Skeletal muscle satellite cell (primary cell): ENCODE measurements at regions not wholly inside any gene's neighbourhood (a gene's known extent, or its start where the extent isn't known, plus 50 kb on each side); places are given as distances from the start of the nearest gene placed in this dataset.
A peak's percentile ranks its signal among the peaks of the same experiment; 100 is the strongest.

Source experiments
- H3K27me3 ChIP-seq: 2 replicates; pipeline ENCODE4 v1.7.0; 2013; ENCODE audit warnings: low read length; ENCODE audit not compliant: control insufficient read depth, insufficient read depth
- H3K36me3 ChIP-seq: 2 replicates; pipeline ENCODE4 v1.7.0; 2013; ENCODE audit warnings: mild to moderate bottlenecking, control low read depth, low read length; ENCODE audit not compliant: insufficient read depth
- H3K4me1 ChIP-seq: 2 replicates; pipeline ENCODE4 v1.7.0; 2013; ENCODE audit warnings: low read length; ENCODE audit not compliant: control insufficient read depth, insufficient read depth
- H3K4me2 ChIP-seq: 2 replicates; pipeline ENCODE4 v1.7.0; 2013; ENCODE audit warnings: mild to moderate bottlenecking, low read length
- H3K4me3 ChIP-seq: 2 replicates; pipeline ENCODE4 v1.7.0; 2013; ENCODE audit warnings: low read length
- H3K9ac ChIP-seq: 2 replicates; pipeline ENCODE4 v1.7.0; 2013; ENCODE audit warnings: mild to moderate bottlenecking, low read depth, low read length, moderate library complexity
- H3K9me3 ChIP-seq: replicated peaks from 2 replicates; pipeline ENCODE4 v1.7.0; 2013; ENCODE audit warnings: mild to moderate bottlenecking, control low read depth, low read length

DNA sequence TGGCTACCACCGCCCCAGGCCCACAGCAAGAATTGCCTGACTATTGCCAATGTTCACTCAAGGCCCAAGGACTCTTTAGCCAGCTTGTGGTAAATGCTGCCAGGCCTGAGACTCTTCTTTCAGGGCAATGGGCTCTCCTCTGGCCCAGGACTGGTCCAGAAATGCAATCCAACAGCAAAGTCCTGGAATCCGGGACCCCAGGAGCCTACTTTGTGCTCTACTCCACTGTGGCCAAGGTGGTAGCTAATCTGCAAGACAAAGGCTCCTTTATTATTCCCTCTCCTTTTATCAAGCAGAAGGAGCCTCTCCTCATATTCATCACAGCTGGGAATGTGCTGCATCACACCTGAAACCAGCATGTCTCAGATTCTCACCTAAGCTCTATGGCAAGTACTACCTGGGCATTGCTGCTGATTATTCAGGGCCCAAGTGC is 107.6 kb upstream of the PRSS58 start:
- no peak overlapping the region for H3K9ac ChIP-seq
- peaks cover 4% of the 10 kb centered on the region for H3K27me3 ChIP-seq
- H3K36me3 ChIP-seq = no peaks in the 10 kb centered on the region
- no peak overlapping the region for H3K4me2 ChIP-seq
- H3K4me3 ChIP-seq = no peak overlapping the region
- H3K9me3 ChIP-seq = no peaks in the 10 kb centered on the region
- no peaks in the 10 kb centered on the region for H3K4me1 ChIP-seq

- Histone ChIP-seq H3K4me2 (no peak overlapping the region), H3K27me3 (peaks cover 4% of the 10 kb centered on the region), H3K4me3 (no peak overlapping the region), H3K9ac (no peak overlapping the region), H3K9me3 (no peaks in the 10 kb centered on the region), H3K36me3 (no peaks in the 10 kb centered on the region), H3K4me1 (peaks cover 6% of the 10 kb centered on the region)
These were observed 106.7 kb upstream of the PRSS58 start for GRCh38 chr7:142364551-142364950.

GRCh38 chr7:142362349-142362748 is 104.5 kb upstream of the PRSS58 start:
- H3K4me1 ChIP-seq = peaks cover 6% of the 10 kb centered on the region
- peaks cover 2% of the 10 kb centered on the region for H3K27me3 ChIP-seq
- H3K36me3 ChIP-seq = no peaks in the 10 kb centered on the region
- H3K4me2 ChIP-seq = no peak overlapping the region
- H3K9ac ChIP-seq = no peak overlapping the region
- H3K9me3 ChIP-seq = no peaks in the 10 kb centered on the region
- H3K4me3 ChIP-seq = no peak overlapping the region

DNA sequence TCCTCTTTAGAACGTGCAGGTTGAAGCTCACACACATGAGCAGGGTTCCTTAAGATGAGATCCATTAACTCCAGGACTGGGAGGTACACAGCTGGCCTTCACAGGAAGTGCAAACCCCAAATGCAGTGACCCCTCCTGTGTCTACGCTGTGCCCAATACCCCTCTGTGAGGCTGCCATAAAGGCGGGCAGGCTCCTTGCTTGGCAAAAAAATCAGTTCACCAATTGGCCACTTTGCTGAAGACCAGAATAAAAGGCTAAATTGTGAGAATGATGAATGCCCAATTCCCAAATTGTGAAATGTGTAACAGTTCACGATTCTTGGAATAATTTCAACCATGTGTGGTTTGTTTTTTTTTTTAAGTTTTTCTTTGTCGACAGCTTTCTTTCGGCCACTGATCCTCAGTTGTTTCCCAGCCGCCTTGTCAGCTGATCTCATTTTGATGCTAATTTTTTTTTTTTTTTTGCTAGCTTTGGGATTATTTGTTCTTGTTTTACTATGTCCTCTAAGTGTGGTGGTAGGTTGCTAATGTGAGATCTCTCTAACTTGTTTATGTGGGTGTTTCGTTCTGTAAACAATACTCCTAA is 101.9 kb upstream of the PRSS58 start:
- H3K9me3 ChIP-seq = no peaks in the 10 kb centered on the region
- H3K4me3 ChIP-seq = no peak overlapping the region
- peaks cover 2% of the 10 kb centered on the region for H3K27me3 ChIP-seq
- no peak overlapping the region for H3K9ac ChIP-seq
- H3K4me2 ChIP-seq = no peak overlapping the region
- peaks cover 16% of the 10 kb centered on the region for H3K4me1 ChIP-seq
- no peaks in the 10 kb centered on the region for H3K36me3 ChIP-seq

DNA sequence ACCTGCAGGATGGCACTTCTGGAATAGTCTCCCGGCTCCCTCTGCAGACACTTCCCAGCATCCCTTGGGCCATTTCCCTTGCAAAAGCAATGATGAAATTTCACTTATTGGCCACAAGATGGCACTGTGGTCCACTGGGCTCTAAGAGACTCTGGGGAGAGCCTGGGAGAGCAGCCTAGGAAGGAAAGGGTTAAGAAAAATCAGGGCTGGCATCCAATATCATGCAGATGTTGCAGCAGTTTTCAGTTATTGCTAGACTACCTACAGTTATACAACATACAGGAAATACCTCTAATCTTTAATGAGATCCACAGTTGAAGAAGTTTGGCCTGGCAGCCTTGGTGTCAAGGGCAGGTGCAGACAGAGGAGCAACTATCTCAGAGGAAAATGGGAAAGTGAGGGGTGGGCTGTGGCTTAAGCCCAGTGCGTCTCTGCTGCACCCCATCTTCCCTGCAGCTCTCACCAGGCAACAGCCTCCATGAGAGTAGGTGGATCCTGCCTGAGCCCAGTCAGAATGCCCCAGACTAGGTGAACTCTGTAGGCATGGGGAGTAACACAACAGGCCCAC is 100.2 kb upstream of the PRSS58 start:
- Histone ChIP-seq H3K4me3 (no peak overlapping the region), H3K4me2 (peak overlapping the region; percentile 69), H3K4me1 (peaks cover 17% of the 10 kb centered on the region), H3K27me3 (peaks cover 12% of the 10 kb centered on the region), H3K9ac (no peak overlapping the region), H3K9me3 (no peaks in the 10 kb centered on the region), H3K36me3 (no peaks in the 10 kb centered on the region)

DNA sequence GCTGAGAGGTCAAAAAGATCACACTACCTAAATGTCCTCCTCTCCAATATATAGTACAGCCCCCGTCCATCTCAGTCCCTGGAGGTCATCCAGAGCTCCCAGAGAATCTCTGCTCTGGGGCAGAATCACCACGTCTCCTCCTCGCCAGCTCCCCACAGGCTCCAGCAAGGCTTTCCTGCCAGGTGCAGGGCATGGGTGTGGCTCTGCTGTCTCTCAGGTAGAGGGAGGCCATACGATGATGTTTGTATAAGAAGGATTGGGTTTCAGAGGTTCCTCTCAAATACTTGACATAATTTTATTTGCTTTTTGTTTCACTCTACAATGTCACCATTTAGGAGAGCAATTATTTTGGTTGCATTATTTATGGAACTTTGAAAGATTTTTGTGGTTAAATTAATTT is 98.3 kb upstream of the PRSS58 start:
- H3K9me3 ChIP-seq = no peaks in the 10 kb centered on the region
- no peaks in the 10 kb centered on the region for H3K36me3 ChIP-seq
- peaks cover 25% of the 10 kb centered on the region for H3K27me3 ChIP-seq
- no peak overlapping the region for H3K9ac ChIP-seq
- H3K4me2 ChIP-seq = no peak overlapping the region
- H3K4me1 ChIP-seq = peaks cover 17% of the 10 kb centered on the region
- H3K4me3 ChIP-seq = no peak overlapping the region

DNA sequence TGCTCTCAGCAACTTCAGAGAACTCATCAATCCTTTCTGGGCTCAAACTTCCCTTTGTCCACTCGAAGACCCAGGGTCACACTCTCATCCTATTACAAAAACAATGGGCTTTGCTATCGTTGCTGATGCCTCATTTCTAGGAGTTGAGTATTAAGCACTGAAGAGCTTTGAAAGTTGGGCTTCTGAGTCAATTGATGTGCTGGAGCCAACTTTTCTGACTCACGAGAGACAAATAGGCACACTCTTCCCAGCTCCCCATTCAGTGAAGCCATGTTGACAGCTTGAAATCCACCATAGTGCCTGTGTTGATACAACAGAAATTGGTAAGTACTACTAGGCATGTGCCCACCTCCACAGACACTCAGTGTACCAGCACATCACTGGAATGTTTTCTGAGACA is 97.5 kb upstream of the PRSS58 start:
- peak overlapping the region; percentile 56 for H3K4me2 ChIP-seq
- H3K4me1 ChIP-seq = peaks cover 17% of the 10 kb centered on the region
- peaks cover 34% of the 10 kb centered on the region for H3K27me3 ChIP-seq
- no peak overlapping the region for H3K9ac ChIP-seq
- H3K4me3 ChIP-seq = no peak overlapping the region
- H3K36me3 ChIP-seq = no peaks in the 10 kb centered on the region
- H3K9me3 ChIP-seq = no peaks in the 10 kb centered on the region

- Histone ChIP-seq H3K4me1 (peaks cover 12% of the 10 kb centered on the region), H3K4me3 (no peak overlapping the region), H3K4me2 (no peak overlapping the region), H3K36me3 (no peaks in the 10 kb centered on the region), H3K27me3 (peaks cover 44% of the 10 kb centered on the region), H3K9me3 (no peaks in the 10 kb centered on the region), H3K9ac (no peak overlapping the region)
These were observed 95.5 kb upstream of the PRSS58 start for GRCh38 chr7:142353147-142354060.

DNA sequence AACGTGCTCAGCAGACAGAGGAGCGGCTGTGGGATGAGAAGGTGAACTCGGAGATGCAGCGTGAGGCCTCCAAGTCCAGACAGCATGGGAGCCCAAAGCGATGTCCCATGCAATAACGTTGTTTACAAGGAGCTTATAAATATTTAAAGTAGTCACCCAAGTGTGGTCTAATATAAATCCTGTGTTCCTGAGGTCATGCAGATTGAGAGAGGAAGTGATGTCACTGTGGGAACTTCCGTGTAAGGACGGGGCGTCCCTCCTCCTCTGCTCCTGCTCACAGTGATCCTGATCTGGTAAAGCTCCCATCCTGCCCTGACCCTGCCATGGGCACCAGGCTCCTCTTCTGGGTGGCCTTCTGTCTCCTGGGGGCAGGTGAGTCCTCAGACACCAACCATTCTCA is 94.7 kb upstream of the PRSS58 start:
- H3K9ac ChIP-seq = no peak overlapping the region
- H3K4me3 ChIP-seq = no peak overlapping the region
- no peak overlapping the region for H3K4me2 ChIP-seq
- H3K27me3 ChIP-seq = peaks cover 46% of the 10 kb centered on the region
- H3K9me3 ChIP-seq = no peaks in the 10 kb centered on the region
- no peaks in the 10 kb centered on the region for H3K36me3 ChIP-seq
- H3K4me1 ChIP-seq = peaks cover 12% of the 10 kb centered on the region

GRCh38 chr7:142351145-142351544 is 93.3 kb upstream of the PRSS58 start:
- no peaks in the 10 kb centered on the region for H3K9me3 ChIP-seq
- H3K36me3 ChIP-seq = no peaks in the 10 kb centered on the region
- no peak overlapping the region for H3K4me2 ChIP-seq
- H3K9ac ChIP-seq = no peak overlapping the region
- no peak overlapping the region for H3K4me3 ChIP-seq
- H3K4me1 ChIP-seq = peaks cover 12% of the 10 kb centered on the region
- peaks cover 51% of the 10 kb centered on the region for H3K27me3 ChIP-seq

DNA sequence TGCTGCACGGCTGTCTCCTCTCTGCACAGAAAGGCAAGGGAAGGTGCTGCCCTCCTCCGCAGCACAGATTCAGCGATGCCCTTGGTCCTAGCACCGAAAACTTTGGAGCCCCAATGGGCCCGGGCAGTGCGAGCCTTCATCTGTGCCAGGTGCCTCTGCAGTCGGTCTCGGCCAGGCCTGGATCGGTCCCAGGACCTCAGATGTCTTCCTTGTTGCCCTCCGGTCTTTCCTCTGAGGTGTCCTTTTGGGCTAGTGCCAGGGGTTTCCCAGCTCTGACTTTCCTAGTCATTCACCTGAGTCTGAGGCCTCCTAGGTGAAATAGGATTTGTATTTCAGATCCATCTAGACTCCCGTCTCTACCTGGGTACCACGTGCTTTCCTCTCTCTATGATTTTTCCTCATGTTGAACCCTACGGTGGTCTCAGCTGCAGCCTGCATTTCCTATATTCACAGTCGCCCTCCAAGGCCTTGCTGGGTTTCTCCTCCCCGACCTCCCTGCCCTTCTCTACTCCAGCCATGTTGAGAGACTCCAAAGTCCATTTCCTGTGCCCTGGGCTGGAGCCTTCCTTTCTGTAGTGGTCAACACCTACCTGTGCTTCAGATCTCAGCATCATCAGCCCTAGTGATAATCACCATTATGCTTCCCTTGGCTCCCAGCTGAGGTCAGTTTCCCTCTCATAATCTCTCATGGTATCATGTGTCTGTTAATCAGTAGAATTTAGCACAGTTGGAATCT is 92.0 kb upstream of the PRSS58 start:
- Histone ChIP-seq H3K9me3 (no peaks in the 10 kb centered on the region), H3K9ac (no peak overlapping the region), H3K27me3 (peaks cover 61% of the 10 kb centered on the region), H3K4me1 (peaks cover 2% of the 10 kb centered on the region), H3K4me2 (no peak overlapping the region), H3K4me3 (no peak overlapping the region), H3K36me3 (no peaks in the 10 kb centered on the region)
